NCI-H345 treated with DMSO at 0.1 percent for 48 hours (cell line): ENCODE measurements at regions not wholly inside any gene's neighbourhood (a gene's known extent, or its start where the extent isn't known, plus 50 kb on each side); places are given as distances from the start of the nearest gene placed in this dataset.
A peak's percentile ranks its signal among the peaks of the same experiment; 100 is the strongest.

Experiments used
- DNase-seq: peaks from one replicate; lab custom pipeline; 2025; ENCODE audit not compliant: unreplicated experiment; lab: John Stamatoyannopoulos, UW

GRCh38 chr20:40591536-40591935 lies 97.5 kb downstream of the MAFB start:
- DNase-seq, result no peak

DNA sequence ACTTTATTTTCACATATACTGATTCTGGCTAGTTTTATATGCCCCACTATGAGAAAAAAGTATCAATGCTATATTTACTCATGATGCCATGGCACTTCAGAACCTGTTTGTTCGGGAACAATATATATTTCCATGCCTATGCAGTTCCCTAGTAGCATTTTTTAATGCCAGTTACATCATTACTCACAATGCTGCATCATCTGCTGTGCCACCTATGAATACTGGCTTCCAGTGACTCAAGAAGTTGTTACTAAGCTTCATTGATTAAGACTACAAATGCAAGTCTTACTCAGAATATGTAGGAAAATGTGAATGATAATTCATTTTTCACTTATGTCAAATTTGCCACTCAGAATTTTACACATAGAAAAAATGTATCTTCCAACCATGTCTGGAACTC lies 97.9 kb downstream of the MAFB start:
- no peak for DNase-seq

DNA sequence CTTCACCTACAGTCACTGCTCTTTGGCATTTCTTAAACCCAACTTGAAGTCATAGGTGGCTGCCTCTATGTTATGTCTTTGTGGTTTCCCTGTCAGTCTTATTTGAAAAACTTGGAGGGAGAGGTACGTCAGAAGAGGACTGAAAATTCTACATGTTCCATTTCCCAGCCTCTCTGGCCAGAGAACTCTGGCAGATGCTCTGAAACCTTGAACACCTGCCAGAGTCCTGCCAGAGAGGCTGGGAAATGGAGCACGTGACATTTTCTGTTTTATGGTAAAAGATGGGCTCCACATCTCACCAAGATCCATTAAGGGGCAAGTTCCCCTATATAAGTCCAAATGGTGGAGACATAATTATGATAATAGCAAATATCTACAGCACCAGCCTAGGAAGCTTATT lies 99.5 kb downstream of the MAFB start:
- no peak for DNase-seq

- DNase-seq, result no peak
These were observed 100.1 kb downstream of the MAFB start for GRCh38 chr20:40588891-40589290.

DNA sequence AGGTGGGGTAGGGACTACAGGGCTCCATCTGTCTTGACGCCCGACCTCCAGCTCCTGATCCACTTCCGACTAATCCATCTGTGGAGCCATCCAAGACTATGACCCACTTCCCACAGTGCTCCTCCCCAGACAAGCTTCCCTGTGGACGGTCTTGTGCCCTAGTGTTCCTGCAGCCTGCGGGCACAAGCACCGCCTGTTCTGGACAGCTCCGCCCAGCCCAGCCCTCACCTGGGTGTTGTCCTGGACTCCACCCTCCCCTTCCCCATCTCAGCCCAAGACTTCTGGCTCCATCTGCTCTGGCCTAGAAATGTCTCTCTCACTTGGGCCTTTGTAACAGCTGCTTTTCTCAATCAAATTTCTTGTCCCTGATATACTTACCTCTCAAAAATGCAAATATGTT lies 102.0 kb downstream of the MAFB start:
- DNase-seq, result no peak

- no peak for DNase-seq
These were observed 104.8 kb downstream of the MAFB start for GRCh38 chr20:40584130-40584809.

DNA sequence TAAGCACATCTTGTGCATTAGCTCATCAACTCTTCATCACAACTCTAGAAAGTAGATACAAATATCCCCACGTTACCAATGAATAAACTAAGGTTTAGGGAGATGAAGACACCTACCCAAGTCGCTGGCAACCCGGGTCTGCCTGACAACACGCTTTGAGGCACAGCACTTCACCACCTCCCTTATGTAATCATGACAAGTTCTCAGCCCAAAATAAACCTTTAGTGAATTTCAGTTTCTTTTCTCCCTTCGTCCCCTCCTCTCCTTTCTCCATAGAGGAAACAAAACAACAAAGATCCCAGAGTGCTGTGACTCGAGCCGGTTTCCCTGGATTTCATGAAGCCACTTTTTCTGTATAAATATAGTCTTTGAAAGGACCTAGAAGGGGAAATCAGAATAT lies 105.4 kb downstream of the MAFB start:
- no peak for DNase-seq

- no peak for DNase-seq
These were observed 105.8 kb downstream of the MAFB start for GRCh38 chr20:40583205-40583604.

GRCh38 chr20:40582531-40582930 lies 106.5 kb downstream of the MAFB start:
- DNase-seq, result no peak

- no peak for DNase-seq
These were observed 109.3 kb downstream of the MAFB start for GRCh38 chr20:40579701-40580100.

- no peak for DNase-seq
These were observed 110.1 kb downstream of the MAFB start for GRCh38 chr20:40578961-40579360.

- no peak for DNase-seq
These were observed 113.2 kb downstream of the MAFB start for GRCh38 chr20:40575851-40576250.

GRCh38 chr20:40572251-40572650 lies 116.8 kb downstream of the MAFB start:
- DNase-seq, result no peak

GRCh38 chr20:40571639-40572038 lies 117.4 kb downstream of the MAFB start:
- DNase-seq, result no peak

- no peak for DNase-seq
These were observed 120.8 kb downstream of the MAFB start for GRCh38 chr20:40568200-40568599.

- DNase-seq, result no peak
These were observed 123.4 kb downstream of the MAFB start for GRCh38 chr20:40565682-40566040.

DNA sequence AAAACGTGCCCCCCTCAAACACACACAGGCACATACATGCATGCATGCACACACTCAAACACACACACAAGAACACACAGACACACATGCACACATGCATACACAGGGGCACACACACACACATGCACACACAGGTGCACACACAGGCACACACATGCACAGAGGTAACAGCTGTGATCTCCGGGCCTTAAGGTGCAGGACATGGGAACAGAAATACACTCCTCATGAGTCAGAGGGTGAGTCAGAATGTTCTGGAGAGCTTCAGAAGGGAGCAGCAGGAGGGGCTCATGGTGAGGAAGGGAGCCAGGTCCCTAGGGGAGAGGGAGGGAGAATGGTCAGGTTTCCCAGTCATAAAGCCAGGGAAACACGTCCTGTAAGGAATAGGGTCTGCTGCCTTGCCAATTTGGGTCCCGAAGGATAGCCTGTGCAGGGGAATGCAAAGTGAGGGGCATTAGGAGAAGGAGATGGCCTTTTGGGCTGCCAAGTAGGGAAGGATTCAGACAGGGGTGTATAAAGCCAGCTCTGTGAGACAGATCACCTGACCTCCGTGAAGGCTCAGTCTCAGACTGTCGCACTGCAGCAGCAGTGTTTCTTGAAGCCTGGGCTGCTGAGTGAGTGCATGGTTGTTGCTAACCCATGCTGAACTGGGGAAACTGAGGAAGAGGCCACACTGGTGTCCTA lies 123.9 kb downstream of the MAFB start:
- DNase-seq, result no peak

DNA sequence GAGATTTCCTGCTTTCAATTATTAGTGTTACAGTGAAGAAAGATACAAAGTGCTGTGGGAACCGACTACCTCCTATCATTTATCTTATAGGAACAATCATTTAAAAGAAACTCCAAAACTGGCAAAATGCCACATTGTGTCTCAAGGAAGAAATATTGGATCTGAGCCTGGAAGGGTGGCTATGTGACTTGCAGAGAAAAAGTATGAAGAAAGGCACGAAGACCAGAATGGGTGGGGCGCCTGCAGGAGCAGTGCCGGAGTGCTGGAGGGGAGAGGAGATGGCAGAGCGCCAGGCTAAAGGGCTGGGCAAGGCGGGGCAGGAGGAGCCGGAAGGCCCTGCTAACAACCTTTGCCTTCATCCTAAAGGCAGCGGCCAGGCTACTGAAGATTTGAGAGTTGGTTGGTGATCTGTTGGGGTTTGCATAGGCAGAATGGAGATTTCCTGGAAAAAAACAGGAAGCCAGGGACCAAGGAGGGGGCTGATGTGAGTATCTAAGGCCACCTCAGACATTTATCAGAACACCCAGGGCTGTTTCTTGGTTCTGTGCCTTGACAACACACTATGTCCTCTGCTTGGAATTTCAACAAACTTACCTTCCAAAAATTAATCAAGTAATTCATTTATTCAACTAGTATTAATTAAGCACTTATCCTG lies 125.6 kb downstream of the MAFB start:
- DNase-seq, result peak; percentile 32

- no peak for DNase-seq
These were observed 127.0 kb downstream of the MAFB start for GRCh38 chr20:40562031-40562430.

- DNase-seq, result no peak
These were observed 127.8 kb downstream of the MAFB start for GRCh38 chr20:40561187-40561586.

GRCh38 chr20:40558212-40558611 lies 130.8 kb downstream of the MAFB start:
- DNase-seq, result no peak

- DNase-seq, result no peak
These were observed 137.9 kb downstream of the MAFB start for GRCh38 chr20:40551125-40551530.
